NCI-H748 (cell line): ENCODE measurements at regions not wholly inside any gene's neighbourhood (a gene's known extent, or its start where the extent isn't known, plus 50 kb on each side); places are given as distances from the start of the nearest gene placed in this dataset.

Experiments used
- DNase-seq: peaks from one replicate; lab custom pipeline; 2025; ENCODE audit not compliant: unreplicated experiment; lab: John Stamatoyannopoulos, UW

- peak; percentile 26 for DNase-seq
Measured at GRCh38 chr2:158049129-158049855, 52.4 kb upstream of the UPP2 start.

GRCh38 chr2:158048327-158048726 is 53.3 kb upstream of the UPP2 start:
- DNase-seq: no peak

GRCh38 chr2:158047156-158047611 is 54.5 kb upstream of the UPP2 start:
- no peak for DNase-seq

- no peak for DNase-seq
Measured at GRCh38 chr2:158046121-158046880, 55.4 kb upstream of the UPP2 start.

- DNase-seq: peak; percentile 29
Measured at GRCh38 chr2:158045362-158045761, 56.3 kb upstream of the UPP2 start.

- DNase-seq: no peak
Measured at GRCh38 chr2:158043181-158043948, 58.3 kb upstream of the UPP2 start.

- no peak for DNase-seq
Measured at GRCh38 chr2:158042666-158043065, 59.0 kb upstream of the UPP2 start.

GRCh38 chr2:158042245-158042644 is 59.4 kb upstream of the UPP2 start:
- peak; percentile 86 for DNase-seq

- DNase-seq: no peak
Measured at GRCh38 chr2:158041400-158041799, 60.3 kb upstream of the UPP2 start.

- no peak for DNase-seq
Measured at GRCh38 chr2:158038901-158039300, 62.8 kb upstream of the UPP2 start.

GRCh38 chr2:158034198-158034866 is 67.3 kb upstream of the UPP2 start:
- DNase-seq: peak; percentile 77

- DNase-seq: no peak
Measured at GRCh38 chr2:158031371-158031770, 70.3 kb upstream of the UPP2 start.

GRCh38 chr2:158025255-158025996 is 76.2 kb upstream of the UPP2 start:
- DNase-seq: no peak

- DNase-seq: peak; percentile 67
Measured at GRCh38 chr2:158024288-158024898, 77.3 kb upstream of the UPP2 start.

GRCh38 chr2:158022888-158023287 is 78.8 kb upstream of the UPP2 start:
- no peak for DNase-seq

- DNase-seq: no peak
Measured at GRCh38 chr2:158021226-158021625, 80.5 kb upstream of the UPP2 start.

GRCh38 chr2:158015428-158016076 is 86.1 kb upstream of the UPP2 start:
- DNase-seq: no peak

GRCh38 chr2:158013891-158014290 is 87.8 kb upstream of the UPP2 start:
- DNase-seq: no peak

GRCh38 chr2:158011055-158011771 is 90.5 kb upstream of the UPP2 start:
- DNase-seq: no peak
